ENCODE measurements at regions not wholly inside any gene's neighbourhood (a gene's known extent, or its start where the extent isn't known, plus 50 kb on each side); places are given as distances from the start of the nearest gene placed in this dataset.

- TF ChIP-seq, protein P1, sequence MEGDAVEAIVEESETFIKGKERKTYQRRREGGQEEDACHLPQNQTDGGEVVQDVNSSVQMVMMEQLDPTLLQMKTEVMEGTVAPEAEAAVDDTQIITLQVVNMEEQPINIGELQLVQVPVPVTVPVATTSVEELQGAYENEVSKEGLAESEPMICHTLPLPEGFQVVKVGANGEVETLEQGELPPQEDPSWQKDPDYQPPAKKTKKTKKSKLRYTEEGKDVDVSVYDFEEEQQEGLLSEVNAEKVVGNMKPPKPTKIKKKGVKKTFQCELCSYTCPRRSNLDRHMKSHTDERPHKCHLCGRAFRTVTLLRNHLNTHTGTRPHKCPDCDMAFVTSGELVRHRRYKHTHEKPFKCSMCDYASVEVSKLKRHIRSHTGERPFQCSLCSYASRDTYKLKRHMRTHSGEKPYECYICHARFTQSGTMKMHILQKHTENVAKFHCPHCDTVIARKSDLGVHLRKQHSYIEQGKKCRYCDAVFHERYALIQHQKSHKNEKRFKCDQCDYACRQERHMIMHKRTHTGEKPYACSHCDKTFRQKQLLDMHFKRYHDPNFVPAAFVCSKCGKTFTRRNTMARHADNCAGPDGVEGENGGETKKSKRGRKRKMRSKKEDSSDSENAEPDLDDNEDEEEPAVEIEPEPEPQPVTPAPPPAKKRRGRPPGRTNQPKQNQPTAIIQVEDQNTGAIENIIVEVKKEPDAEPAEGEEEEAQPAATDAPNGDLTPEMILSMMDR (IDR thresholded peaks at IDR 0.05; ENCODE audit: poor library complexity), result no peak
- TF ChIP-seq EZH2phosphoT487 (IDR thresholded peaks at IDR 0.05; ENCODE audit: low read depth, severe bottlenecking, unreplicated experiment), result no peak
Measured at GRCh38 chr5:45862763-45863162, 166.6 kb upstream of the HCN1 start.

Measured in hepatocyte (in vitro differentiated cells).